ENCODE measurements at regions not wholly inside any gene's neighbourhood (a gene's known extent, or its start where the extent isn't known, plus 50 kb on each side); places are given as distances from the start of the nearest gene placed in this dataset.

GRCh38 chr4:58075724-58076123 lies 965.5 kb upstream of the IGFBP7 start:
- Histone ChIP-seq H3K9me3 (no peaks in the 10 kb centered on the region), H3K4me1 (no peaks in the 10 kb centered on the region), H3K27me3 (no peaks in the 10 kb centered on the region), H3K36me3 (no peaks in the 10 kb centered on the region), H3K4me3 (no peak overlapping the region), H3K27ac (no peak overlapping the region)
- TF ChIP-seq POLR2AphosphoS5 (IDR thresholded peaks at IDR 0.05; ENCODE audit: insufficient read depth in 1 of 2, low read depth in 1 of 2) (no peak), CTCF (IDR thresholded peaks at IDR 0.05) (no peak), POLR2A (IDR thresholded peaks at IDR 0.05) (no peak)
- intact Hi-C loops (cut with DNase I), result no loop called here
- DNase-seq (ENCODE audit: extremely low spot score in 2 of 2), result no peak

GRCh38 chr4:58074382-58074781 lies 964.2 kb upstream of the IGFBP7 start:
- no peak for DNase-seq (ENCODE audit: extremely low spot score in 2 of 2)
- H3K4me3 ChIP-seq, result no peak overlapping the region
- no peaks in the 10 kb centered on the region for H3K4me1 ChIP-seq
- H3K27me3 ChIP-seq, result no peaks in the 10 kb centered on the region
- no peaks in the 10 kb centered on the region for H3K36me3 ChIP-seq
- intact Hi-C loops (cut with DNase I), result no loop called here
- H3K27ac ChIP-seq, result no peak overlapping the region
- H3K9me3 ChIP-seq, result no peaks in the 10 kb centered on the region
- TF ChIP-seq POLR2AphosphoS5 (IDR thresholded peaks at IDR 0.05; ENCODE audit: insufficient read depth in 1 of 2, low read depth in 1 of 2), result no peak
- TF ChIP-seq CTCF (IDR thresholded peaks at IDR 0.05), result no peak
- TF ChIP-seq POLR2A (IDR thresholded peaks at IDR 0.05), result no peak

GRCh38 chr4:58070726-58071125 lies 960.5 kb upstream of the IGFBP7 start:
- TF ChIP-seq CTCF (IDR thresholded peaks at IDR 0.05), result no peak
- no peak for TF ChIP-seq POLR2A (IDR thresholded peaks at IDR 0.05)
- no peak for TF ChIP-seq POLR2AphosphoS5 (IDR thresholded peaks at IDR 0.05; ENCODE audit: insufficient read depth in 1 of 2, low read depth in 1 of 2)
- H3K4me1 ChIP-seq, result no peaks in the 10 kb centered on the region
- H3K9me3 ChIP-seq, result no peaks in the 10 kb centered on the region
- H3K27ac ChIP-seq, result no peak overlapping the region
- H3K4me3 ChIP-seq, result no peak overlapping the region
- H3K27me3 ChIP-seq, result no peaks in the 10 kb centered on the region
- H3K36me3 ChIP-seq, result no peaks in the 10 kb centered on the region
- no peak for DNase-seq (ENCODE audit: extremely low spot score in 2 of 2)
- intact Hi-C loops (cut with DNase I), result no loop called here

GRCh38 chr4:58064653-58065052 lies 954.5 kb upstream of the IGFBP7 start:
- Histone ChIP-seq H3K27ac (no peak overlapping the region), H3K4me3 (no peak overlapping the region), H3K36me3 (no peaks in the 10 kb centered on the region), H3K27me3 (no peaks in the 10 kb centered on the region), H3K4me1 (no peaks in the 10 kb centered on the region), H3K9me3 (no peaks in the 10 kb centered on the region)
- no peak for TF ChIP-seq POLR2AphosphoS5 (IDR thresholded peaks at IDR 0.05; ENCODE audit: insufficient read depth in 1 of 2, low read depth in 1 of 2)
- TF ChIP-seq CTCF (IDR thresholded peaks at IDR 0.05), result no peak
- TF ChIP-seq POLR2A (IDR thresholded peaks at IDR 0.05), result no peak
- intact Hi-C loops (cut with DNase I), result no loop called here
- no peak for DNase-seq (ENCODE audit: extremely low spot score in 2 of 2)

GRCh38 chr4:58063404-58064160 lies 953.4 kb upstream of the IGFBP7 start:
- H3K9me3 ChIP-seq, result no peaks in the 10 kb centered on the region
- H3K4me3 ChIP-seq, result no peak overlapping the region
- no peak overlapping the region for H3K27ac ChIP-seq
- no peaks in the 10 kb centered on the region for H3K27me3 ChIP-seq
- no peak for DNase-seq (ENCODE audit: extremely low spot score in 2 of 2)
- no peaks in the 10 kb centered on the region for H3K36me3 ChIP-seq
- no peaks in the 10 kb centered on the region for H3K4me1 ChIP-seq
- TF ChIP-seq CTCF (IDR thresholded peaks at IDR 0.05) (no peak), POLR2A (IDR thresholded peaks at IDR 0.05) (no peak), POLR2AphosphoS5 (IDR thresholded peaks at IDR 0.05; ENCODE audit: insufficient read depth in 1 of 2, low read depth in 1 of 2) (no peak)
- intact Hi-C loops (cut with DNase I), result no loop called here
